Astrocyte (in vitro differentiated cells and primary cell): ENCODE measurements at regions not wholly inside any gene's neighbourhood (a gene's known extent, or its start where the extent isn't known, plus 50 kb on each side); places are given as distances from the start of the nearest gene placed in this dataset.
A peak's percentile ranks its signal among the peaks of the same experiment; 100 is the strongest.

Experiments used
- DNase-seq: peaks from one replicate; pipeline ENCODE4 v3.0.0-alpha.2; 2010; ENCODE audit warnings: low read depth
- FAIRE-seq: peaks from 2 replicates; lab custom pipeline; 2011; peaks lifted over from hg19 to GRCh38; lab: Jason Lieb, UNC
- H2AFZ ChIP-seq: 2 replicates; pipeline ENCODE4 v1.6.0; 2012; ENCODE audit warnings: low read depth, low read length, inconsistent platforms
- H3K27ac ChIP-seq: 2 replicates; pipeline ENCODE4 v1.5.1; 2011; ENCODE audit warnings: low read depth, low read length, inconsistent platforms
- H3K27me3 ChIP-seq: 2 replicates; pipeline ENCODE4 v1.6.0; 2011; ENCODE audit warnings: low read length, inconsistent platforms; ENCODE audit not compliant: insufficient read depth
- H3K36me3 ChIP-seq: 2 replicates; pipeline ENCODE4 v1.5.1; 2011; ENCODE audit warnings: low read length, inconsistent platforms; ENCODE audit not compliant: insufficient read depth
- H3K4me1 ChIP-seq: 2 replicates; pipeline ENCODE4 v1.5.1; 2011; ENCODE audit warnings: low read length, inconsistent platforms; ENCODE audit not compliant: insufficient read depth
- H3K4me2 ChIP-seq: 2 replicates; pipeline ENCODE4 v1.6.0; 2012; ENCODE audit warnings: low read length, inconsistent platforms
- H3K4me3 ChIP-seq: 2 replicates; pipeline ENCODE4 v1.5.1; 2011; ENCODE audit warnings: low read depth, mild to moderate bottlenecking, low read length, inconsistent platforms; ENCODE audit not compliant: insufficient read depth
- H3K79me2 ChIP-seq: 2 replicates; pipeline ENCODE4 v1.6.0; 2012; ENCODE audit warnings: mild to moderate bottlenecking, low read length, inconsistent platforms; ENCODE audit not compliant: insufficient read depth
- H3K9ac ChIP-seq: 2 replicates; pipeline ENCODE4 v1.6.0; 2012; ENCODE audit warnings: mild to moderate bottlenecking, low read length, inconsistent platforms
- H3K9me3 ChIP-seq: 2 replicates; pipeline ENCODE4 v1.5.1; 2012; ENCODE audit warnings: low read depth, mild to moderate bottlenecking, low read length, inconsistent platforms; ENCODE audit not compliant: insufficient read depth
- H4K20me1 ChIP-seq: 2 replicates; pipeline ENCODE4 v1.6.0; 2012; ENCODE audit warnings: low read length, inconsistent platforms; ENCODE audit not compliant: insufficient read depth
- H3K27ac Mint-ChIP-seq: one replicate; pipeline ENCODE4 v1.8.0; 2021; ENCODE audit warnings: mild to moderate bottlenecking, mixed read lengths; ENCODE audit not compliant: unreplicated experiment
- H3K27me3 Mint-ChIP-seq: one replicate; pipeline ENCODE4 v1.8.0; 2021; ENCODE audit warnings: low read depth, mixed read lengths; ENCODE audit not compliant: unreplicated experiment
- H3K36me3 Mint-ChIP-seq: one replicate; pipeline ENCODE4 v1.8.0; 2021; ENCODE audit warnings: low read depth, mixed read lengths; ENCODE audit not compliant: unreplicated experiment
- H3K4me1 Mint-ChIP-seq: one replicate; pipeline ENCODE4 v1.8.0; 2021; ENCODE audit warnings: low read depth, mixed read lengths; ENCODE audit not compliant: unreplicated experiment
- H3K4me3 Mint-ChIP-seq: one replicate; pipeline ENCODE4 v1.8.0; 2021; ENCODE audit warnings: mild to moderate bottlenecking, moderate library complexity, mixed read lengths; ENCODE audit not compliant: unreplicated experiment
- H3K9me3 Mint-ChIP-seq: one replicate; pipeline ENCODE4 v1.8.0; 2021; ENCODE audit warnings: mild to moderate bottlenecking, mixed read lengths; ENCODE audit not compliant: unreplicated experiment
- CTCF ChIP-seq: IDR thresholded peaks from 2 replicates; pipeline ENCODE4 v1.5.1; 2011; ENCODE audit warnings: low read depth, mild to moderate bottlenecking, inconsistent platforms, low read length, moderate library complexity; ENCODE audit not compliant: insufficient read depth
- EZH2 ChIP-seq: IDR thresholded peaks from 2 replicates; pipeline ENCODE4 v1.6.1; 2012; ENCODE audit warnings: mild to moderate bottlenecking, low read length, inconsistent platforms; ENCODE audit not compliant: insufficient read depth

- Histone ChIP-seq H3K4me2 (no peak overlapping the region), H3K4me3 (no peak overlapping the region), H3K27me3 (peaks cover 46% of the 10 kb centered on the region), H2AFZ (no peak overlapping the region), H3K27ac (no peak overlapping the region), H3K79me2 (no peaks in the 10 kb centered on the region), H3K4me1 (no peaks in the 10 kb centered on the region), H3K36me3 (no peaks in the 10 kb centered on the region), H3K9ac (no peak overlapping the region), H4K20me1 (no peaks in the 10 kb centered on the region), H3K9me3 (no peaks in the 10 kb centered on the region)
- Mint-ChIP-seq H3K27ac (peak overlapping the region; percentile 54), H3K4me3 (no peak overlapping the region), H3K4me1 (peaks cover 5% of the 10 kb centered on the region), H3K36me3 (peaks cover 3% of the 10 kb centered on the region), H3K27me3 (peaks cover 52% of the 10 kb centered on the region), H3K9me3 (peaks cover 12% of the 10 kb centered on the region)
- TF ChIP-seq EZH2 (no peak), CTCF (no peak)
- FAIRE-seq (no peak), DNase-seq (no peak)
Measured at GRCh38 chr10:100652406-100653135, 92.8 kb upstream of the PAX2 start.

GRCh38 chr10:100653238-100653956, 92.0 kb upstream of the PAX2 start:
- Mint-ChIP-seq H3K4me3 (peak overlapping the region; percentile 76), H3K9me3 (peaks cover 12% of the 10 kb centered on the region), H3K36me3 (peaks cover 3% of the 10 kb centered on the region), H3K27ac (peak overlapping the region; percentile 64), H3K4me1 (peaks cover 5% of the 10 kb centered on the region), H3K27me3 (peaks cover 55% of the 10 kb centered on the region)
- Histone ChIP-seq H3K36me3 (no peaks in the 10 kb centered on the region), H3K4me1 (no peaks in the 10 kb centered on the region), H3K27ac (no peak overlapping the region), H3K9ac (no peak overlapping the region), H3K4me3 (no peak overlapping the region), H2AFZ (no peak overlapping the region), H3K79me2 (no peaks in the 10 kb centered on the region), H4K20me1 (no peaks in the 10 kb centered on the region), H3K27me3 (peaks cover 54% of the 10 kb centered on the region), H3K4me2 (no peak overlapping the region), H3K9me3 (no peaks in the 10 kb centered on the region)
- TF ChIP-seq CTCF, result no peak
- TF ChIP-seq EZH2, result no peak
- FAIRE-seq, result no peak
- no peak for DNase-seq
